Trophoblast cell (in vitro differentiated cells and primary cell): ENCODE measurements at regions not wholly inside any gene's neighbourhood (a gene's known extent, or its start where the extent isn't known, plus 50 kb on each side); places are given as distances from the start of the nearest gene placed in this dataset.

Experiments
- DNase-seq, 2 donors: peaks; one replicate each; pipeline ENCODE4 v3.0.0-alpha.2; 2016
- H2AFZ ChIP-seq: 2 replicates; pipeline ENCODE4 v1.6.1; 2013; ENCODE audit warnings: low read length, moderate library complexity, mild to moderate bottlenecking; ENCODE audit not compliant: insufficient read depth, poor library complexity
- H2AK5ac ChIP-seq: 2 replicates; pipeline ENCODE4 v1.6.1; 2013; ENCODE audit warnings: mild to moderate bottlenecking, low read length
- H2BK120ac ChIP-seq: 2 replicates; pipeline ENCODE4 v1.6.1; 2013; ENCODE audit warnings: low read length, mild to moderate bottlenecking, moderate library complexity; ENCODE audit not compliant: insufficient read depth, poor library complexity
- H2BK12ac ChIP-seq: 2 replicates; pipeline ENCODE4 v1.6.1; 2013; ENCODE audit warnings: mild to moderate bottlenecking, low read length, moderate library complexity
- H2BK5ac ChIP-seq: 2 replicates; pipeline ENCODE4 v1.6.1; 2013; ENCODE audit warnings: low read length, low read depth, moderate library complexity, mild to moderate bottlenecking; ENCODE audit not compliant: poor library complexity
- H3K14ac ChIP-seq: 2 replicates; pipeline ENCODE4 v1.6.1; 2013; ENCODE audit warnings: mild to moderate bottlenecking, low read length
- H3K18ac ChIP-seq: 2 replicates; pipeline ENCODE4 v1.6.1; 2013; ENCODE audit warnings: mild to moderate bottlenecking, low read length
- H3K23ac ChIP-seq: 2 replicates; pipeline ENCODE4 v1.6.1; 2013; ENCODE audit warnings: low read length
- H3K27ac ChIP-seq: 2 replicates; pipeline ENCODE4 v1.5.1; 2013; ENCODE audit warnings: low read depth, mild to moderate bottlenecking, inconsistent platforms, low read length, moderate library complexity
- H3K27me3 ChIP-seq: 2 replicates; pipeline ENCODE4 v1.6.1; 2013; ENCODE audit warnings: inconsistent platforms, mild to moderate bottlenecking, low read length, moderate library complexity; ENCODE audit not compliant: insufficient read depth
- H3K36me3 ChIP-seq, 2 experiments: 1 replicate in 1 of 2; 2 replicates in 1 of 2; pipeline ENCODE4 v1.6.1; 2013; ENCODE audit warnings: low read length in 2 of 2, mild to moderate bottlenecking in 2 of 2, moderate library complexity in 1 of 2; ENCODE audit not compliant: insufficient read depth in 2 of 2, control insufficient read depth in 1 of 2
- H3K4ac ChIP-seq: 2 replicates; pipeline ENCODE4 v1.6.1; 2013; ENCODE audit warnings: low read depth, mild to moderate bottlenecking, low read length, moderate library complexity
- H3K4me1 ChIP-seq, 2 experiments: 1 replicate in 1 of 2; 2 replicates in 1 of 2; pipeline ENCODE4 v1.6.1; 2013; ENCODE audit warnings: low read length in 2 of 2, mild to moderate bottlenecking in 2 of 2, moderate library complexity in 1 of 2; ENCODE audit not compliant: insufficient read depth in 2 of 2, control insufficient read depth in 1 of 2
- H3K4me2 ChIP-seq: 2 replicates; pipeline ENCODE4 v1.6.1; 2013; ENCODE audit warnings: inconsistent platforms, mild to moderate bottlenecking, low read length, moderate library complexity
- H3K4me3 ChIP-seq: 2 replicates; pipeline ENCODE4 v1.5.1; 2013; ENCODE audit warnings: mild to moderate bottlenecking, low read depth, low read length, inconsistent platforms
- H3K79me1 ChIP-seq: one replicate; pipeline ENCODE4 v1.6.1; 2013; ENCODE audit warnings: low read length
- H3K79me2 ChIP-seq: 2 replicates; pipeline ENCODE4 v1.6.1; 2013; ENCODE audit warnings: low read length, mild to moderate bottlenecking; ENCODE audit not compliant: control insufficient read depth, insufficient read depth, poor library complexity
- H3K9ac ChIP-seq: 2 replicates; pipeline ENCODE4 v1.6.1; 2013; ENCODE audit warnings: mild to moderate bottlenecking, low read length
- H3K9me3 ChIP-seq: 2 replicates; pipeline ENCODE4 v1.6.1; 2013; ENCODE audit warnings: low read depth, mild to moderate bottlenecking, control low read depth, inconsistent platforms, low read length; ENCODE audit not compliant: insufficient read depth
- H4K12ac ChIP-seq: 2 replicates; pipeline ENCODE4 v1.6.1; 2013; ENCODE audit warnings: low read depth, mild to moderate bottlenecking, low read length, moderate library complexity
- H4K8ac ChIP-seq: 2 replicates; pipeline ENCODE4 v1.6.1; 2013; ENCODE audit warnings: low read depth, mild to moderate bottlenecking, low read length, moderate library complexity
- H4K91ac ChIP-seq: one replicate; pipeline ENCODE4 v1.6.1; 2013; ENCODE audit warnings: low read depth, mild to moderate bottlenecking, low read length, moderate library complexity
- WGBS: extraction: QIAGEN DNeasy Blood & Tissue Kit; methylation state at CpG from one replicate; pipeline ENCODE4 v1.1.7; 2013; ENCODE audit warnings: missing lambda C conversion rate; ENCODE audit not compliant: insufficient read length, insufficient coverage; ENCODE audit errors: extremely low coverage; 5-methylcytosine and 5-hydroxymethylcytosine counted together

DNA sequence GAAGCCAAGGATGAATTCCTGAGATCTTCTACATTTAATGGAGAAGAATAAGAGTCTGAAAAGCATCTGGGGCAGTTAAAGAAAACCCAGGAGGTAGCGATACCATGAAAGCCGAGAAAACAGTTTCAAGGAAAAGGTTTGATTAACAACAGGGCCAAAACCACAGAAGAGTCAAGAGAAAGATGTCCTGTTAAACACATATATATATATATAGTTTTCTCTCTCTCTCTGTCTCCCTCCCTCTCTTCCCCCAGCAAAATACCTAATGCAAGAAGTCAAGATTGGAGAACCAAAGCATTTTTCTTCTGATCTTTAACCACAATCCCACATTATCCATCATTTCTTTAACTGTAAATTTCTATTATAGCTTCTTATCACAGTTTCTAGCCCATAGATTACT, 261.4 kb downstream of the SNX13 start:
- no CpG with 5 or more reads among the region's 2 CpGs for WGBS
- peaks cover 13 to 19% of the 10 kb centered on the region in 2 experiments for H3K4me1 ChIP-seq
- peaks cover 30% of the 10 kb centered on the region for H3K79me1 ChIP-seq
- no peaks in the 10 kb centered on the region for H3K9me3 ChIP-seq
- H3K36me3 ChIP-seq: no peaks in the 10 kb centered on the region
- H3K4me3 ChIP-seq: no peak overlapping the region
- peak overlapping the region; percentile 16 for H2AK5ac ChIP-seq
- no peaks in the 10 kb centered on the region for H3K79me2 ChIP-seq
- H3K4ac ChIP-seq: no peak overlapping the region
- no peak overlapping the region for H4K8ac ChIP-seq
- no peak overlapping the region for H3K18ac ChIP-seq
- H2BK5ac ChIP-seq: peak overlapping the region; percentile 17
- peak overlapping the region; percentile 24 for H2BK12ac ChIP-seq
- peak overlapping the region; percentile 9 for H3K14ac ChIP-seq
- H3K4me2 ChIP-seq: no peak overlapping the region
- H2BK120ac ChIP-seq: peak overlapping the region; percentile 23
- no peaks in the 10 kb centered on the region for H3K27me3 ChIP-seq
- H4K91ac ChIP-seq: peak overlapping the region; percentile 58
- H4K12ac ChIP-seq: no peak overlapping the region
- no peak for DNase-seq
- no peak overlapping the region for H3K23ac ChIP-seq
- H3K9ac ChIP-seq: no peak overlapping the region
- H2AFZ ChIP-seq: no peak overlapping the region
- peak overlapping the region; percentile 23 for H3K27ac ChIP-seq

GRCh38 chr7:17679458-17679857, 260.8 kb downstream of the SNX13 start:
- H3K18ac ChIP-seq: peak overlapping the region; percentile 4
- peak overlapping the region; percentile 97 for H3K27ac ChIP-seq
- peaks cover 10 to 15% of the 10 kb centered on the region in 2 experiments for H3K4me1 ChIP-seq
- H4K8ac ChIP-seq: peak overlapping the region; percentile 27
- peak overlapping the region; percentile 1 for H2AFZ ChIP-seq
- peak; percentile 9 to 14 for DNase-seq
- peak overlapping the region; percentile 77 for H2AK5ac ChIP-seq
- H4K12ac ChIP-seq: no peak overlapping the region
- WGBS: no CpG with 5 or more reads among the region's 4 CpGs
- peak overlapping the region; percentile 23 for H2BK120ac ChIP-seq
- H3K9me3 ChIP-seq: no peaks in the 10 kb centered on the region
- H3K27me3 ChIP-seq: no peaks in the 10 kb centered on the region
- peak overlapping the region; percentile 86 for H2BK5ac ChIP-seq
- no peaks in the 10 kb centered on the region for H3K36me3 ChIP-seq
- peak overlapping the region; percentile 2 for H3K4ac ChIP-seq
- peak overlapping the region; percentile 86 for H2BK12ac ChIP-seq
- peak overlapping the region; percentile 5 for H3K14ac ChIP-seq
- H4K91ac ChIP-seq: peak overlapping the region; percentile 91
- no peaks in the 10 kb centered on the region for H3K79me2 ChIP-seq
- no peak overlapping the region for H3K4me2 ChIP-seq
- H3K23ac ChIP-seq: no peak overlapping the region
- no peak overlapping the region for H3K4me3 ChIP-seq
- H3K79me1 ChIP-seq: peaks cover 26% of the 10 kb centered on the region
- H3K9ac ChIP-seq: no peak overlapping the region

DNA sequence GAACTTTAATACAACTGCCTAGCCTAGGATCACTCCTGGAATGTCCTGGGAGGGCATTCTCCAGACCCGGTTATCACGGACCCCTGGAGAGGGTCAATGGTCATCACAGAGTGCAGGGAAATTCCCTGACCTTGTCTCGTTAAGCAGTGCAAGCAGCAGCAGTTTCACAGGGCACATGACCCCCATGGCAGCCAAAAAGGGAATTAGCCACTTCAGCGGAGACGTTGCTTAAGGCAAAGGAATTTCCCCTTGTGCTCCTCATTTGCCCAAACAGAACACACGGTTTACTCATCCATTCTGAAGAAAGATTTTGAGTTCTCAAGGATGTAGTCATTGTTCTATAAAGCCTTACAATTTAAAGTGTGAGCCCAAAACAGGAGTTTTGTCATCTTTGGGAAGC, 260.3 kb downstream of the SNX13 start:
- Histone ChIP-seq H3K27ac (peak overlapping the region; percentile 97), H4K91ac (peak overlapping the region; percentile 91), H3K79me2 (no peaks in the 10 kb centered on the region)

DNA sequence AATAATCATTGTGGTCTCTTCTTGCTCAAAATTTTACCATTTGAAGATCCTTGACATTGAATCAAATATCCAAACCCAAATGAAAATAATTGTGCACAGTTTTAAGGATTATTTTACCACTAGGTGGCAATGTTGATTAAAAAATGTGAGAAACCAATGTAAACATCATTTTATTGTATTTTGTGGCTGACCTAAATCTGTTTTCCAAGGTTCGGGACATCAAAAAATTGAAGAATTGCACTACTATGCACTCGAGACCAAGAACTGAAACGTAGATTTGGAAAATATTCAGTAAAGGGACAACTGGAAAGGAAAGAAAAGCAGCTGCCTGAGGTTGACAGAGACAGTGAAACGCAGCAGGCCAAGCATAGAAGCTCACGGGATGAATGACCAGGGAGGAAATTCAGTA, 259.3 kb downstream of the SNX13 start:
- Histone ChIP-seq H2BK12ac (peak overlapping the region; percentile 87), H3K36me3 (no peaks in the 10 kb centered on the region), H2AFZ (no peak overlapping the region), H3K4ac (no peak overlapping the region), H3K79me2 (no peaks in the 10 kb centered on the region), H4K12ac (no peak overlapping the region), H3K14ac (peak overlapping the region; percentile 20), H4K8ac (no peak overlapping the region), H2AK5ac (no peak overlapping the region), H3K79me1 (peaks cover 22% of the 10 kb centered on the region), H2BK120ac (peak overlapping the region; percentile 64), H3K4me2 (no peak overlapping the region), H3K4me1 (peaks cover 10 to 15% of the 10 kb centered on the region in 2 experiments), H2BK5ac (peak overlapping the region; percentile 9), H4K91ac (peak overlapping the region; percentile 64), H3K27ac (no peak overlapping the region), H3K23ac (no peak overlapping the region), H3K27me3 (no peaks in the 10 kb centered on the region), H3K18ac (peak overlapping the region; percentile 17), H3K9ac (no peak overlapping the region), H3K4me3 (no peak overlapping the region), H3K9me3 (peaks cover 2% of the 10 kb centered on the region)
- WGBS: no CpG with 5 or more reads among the region's 5 CpGs
- peak in 1 of 2 donors; percentile 78 for DNase-seq

More for the DNA sequence above, 260.3 kb downstream of the SNX13 start:
- Histone ChIP-seq H3K79me1 (peaks cover 24% of the 10 kb centered on the region), H4K8ac (no peak overlapping the region), H3K9ac (no peak overlapping the region), H3K18ac (no peak overlapping the region), H3K23ac (no peak overlapping the region), H2BK120ac (peak overlapping the region; percentile 23), H3K27me3 (no peaks in the 10 kb centered on the region), H3K4ac (no peak overlapping the region), H3K4me2 (peak overlapping the region; percentile 17), H3K4me1 (peaks cover 10 to 15% of the 10 kb centered on the region in 2 experiments), H3K36me3 (no peaks in the 10 kb centered on the region), H3K14ac (no peak overlapping the region), H2AK5ac (no peak overlapping the region), H4K12ac (no peak overlapping the region), H2AFZ (peak overlapping the region; percentile 48), H2BK5ac (peak overlapping the region; percentile 86), H2BK12ac (peak overlapping the region; percentile 86), H3K4me3 (no peak overlapping the region), H3K9me3 (peaks cover under 1% of the 10 kb centered on the region)
- DNase-seq: peak; percentile 77 to 78
- no CpG with 5 or more reads among the region's 6 CpGs for WGBS
